ENCODE measurements at regions not wholly inside any gene's neighbourhood (a gene's known extent, or its start where the extent isn't known, plus 50 kb on each side); places are given as distances from the start of the nearest gene placed in this dataset.
"Not testable (repeated sequence)": the region's sequence is repeated elsewhere in the genome, so short reads cannot be mapped to it uniquely, and the experiment has no call there.

- ATAC-seq (no peak), DNase-seq (no peak)
- Histone ChIP-seq H3K36me3 (no peaks in the 10 kb centered on the region), H3K27me3 (ENCODE audit: low read depth) (no peaks in the 10 kb centered on the region), H3K27ac (no peak overlapping the region), H3K4me3 (no peak overlapping the region), H3K9me3 (no peaks in the 10 kb centered on the region), H3K4me1 (no peaks in the 10 kb centered on the region)
- TF ChIP-seq CTCF (IDR thresholded peaks at IDR 0.05) = no peak
- intact Hi-C loops (cut with DNase I) = no loop called here
These were observed 328.3 kb downstream of the GBA3 start for GRCh38 chr4:23021040-23021439.

GRCh38 chr4:23020399-23020798 is 327.7 kb downstream of the GBA3 start:
- not testable (repeated sequence) for ATAC-seq

GRCh38 chr4:23016981-23017380 is 324.2 kb downstream of the GBA3 start:
- DNase-seq (no peak), ATAC-seq (no peak)
- H3K9me3 ChIP-seq = no peaks in the 10 kb centered on the region
- H3K4me1 ChIP-seq = no peaks in the 10 kb centered on the region
- H3K36me3 ChIP-seq = no peaks in the 10 kb centered on the region
- H3K27ac ChIP-seq = no peak overlapping the region
- H3K27me3 ChIP-seq (ENCODE audit: low read depth) = no peaks in the 10 kb centered on the region
- no peak for TF ChIP-seq CTCF (IDR thresholded peaks at IDR 0.05)
- no peak overlapping the region for H3K4me3 ChIP-seq
- intact Hi-C loops (cut with DNase I) = no loop called here

More at GRCh38 chr4:23020399-23020798, 327.7 kb downstream of the GBA3 start:
- DNase-seq; H3K9me3 ChIP-seq; intact Hi-C loops (cut with DNase I); H3K4me3 ChIP-seq; H3K27me3 ChIP-seq (ENCODE audit: low read depth); H3K36me3 ChIP-seq; H3K27ac ChIP-seq; H3K4me1 ChIP-seq: not testable (repeated sequence)

- no peak for ATAC-seq
- Histone ChIP-seq H3K4me3 (no peak overlapping the region), H3K27me3 (ENCODE audit: low read depth) (no peaks in the 10 kb centered on the region), H3K27ac (no peak overlapping the region), H3K4me1 (no peaks in the 10 kb centered on the region), H3K9me3 (no peaks in the 10 kb centered on the region), H3K36me3 (no peaks in the 10 kb centered on the region)
- intact Hi-C loops (cut with DNase I) = no loop called here
- no peak for DNase-seq
- TF ChIP-seq CTCF (IDR thresholded peaks at IDR 0.05) = no peak
These were observed 323.1 kb downstream of the GBA3 start for GRCh38 chr4:23015821-23016220.

GRCh38 chr4:23009093-23009492 is 316.4 kb downstream of the GBA3 start:
- Histone ChIP-seq H3K27ac (no peak overlapping the region), H3K9me3 (no peaks in the 10 kb centered on the region), H3K36me3 (no peaks in the 10 kb centered on the region), H3K27me3 (ENCODE audit: low read depth) (no peaks in the 10 kb centered on the region), H3K4me1 (no peaks in the 10 kb centered on the region), H3K4me3 (no peak overlapping the region)
- TF ChIP-seq CTCF (IDR thresholded peaks at IDR 0.05) = no peak
- ATAC-seq (no peak), DNase-seq (no peak)
- intact Hi-C loops (cut with DNase I) = no loop called here

GRCh38 chr4:23006756-23007155 is 314.0 kb downstream of the GBA3 start:
- TF ChIP-seq CTCF (IDR thresholded peaks at IDR 0.05) = no peak
- no peak overlapping the region for H3K4me3 ChIP-seq
- H3K4me1 ChIP-seq = no peaks in the 10 kb centered on the region
- no peak overlapping the region for H3K27ac ChIP-seq
- H3K36me3 ChIP-seq = no peaks in the 10 kb centered on the region
- H3K27me3 ChIP-seq (ENCODE audit: low read depth) = no peaks in the 10 kb centered on the region
- intact Hi-C loops (cut with DNase I) = no loop called here
- no peaks in the 10 kb centered on the region for H3K9me3 ChIP-seq
- ATAC-seq (no peak), DNase-seq (no peak)
